ENCODE measurements at regions not wholly inside any gene's neighbourhood (a gene's known extent, or its start where the extent isn't known, plus 50 kb on each side); places are given as distances from the start of the nearest gene placed in this dataset.

- TF ChIP-seq SUZ12 (IDR thresholded peaks at IDR 0.05; ENCODE audit: low read length) (no peak), TBP (IDR thresholded peaks at IDR 0.05; ENCODE audit: low read depth, low read length) (no peak), SIRT6 (IDR thresholded peaks at IDR 0.05; ENCODE audit: low read length) (no peak), CREB1 (IDR thresholded peaks at IDR 0.05) (no peak), JUN (IDR thresholded peaks at IDR 0.05; ENCODE audit: low read depth, low read length) (no peak)
Measured at GRCh38 chr14:53542732-53543131, 389.6 kb upstream of the DDHD1 start (continued).

All from H1 (cell line).